ENCODE measurements at regions not wholly inside any gene's neighbourhood (a gene's known extent, or its start where the extent isn't known, plus 50 kb on each side); places are given as distances from the start of the nearest gene placed in this dataset.
"Not testable (repeated sequence)": the region's sequence is repeated elsewhere in the genome, so short reads cannot be mapped to it uniquely, and the experiment has no call there.

GRCh38 chr4:38378478-38378877 is 285.5 kb upstream of the KLF3 start:
- Mint-ChIP-seq H3K27ac (no peak overlapping the region), H3K27me3 (no peaks in the 10 kb centered on the region), H3K36me3 (no peaks in the 10 kb centered on the region), H3K4me3 (no peak overlapping the region), H3K4me1 (peaks cover 3% of the 10 kb centered on the region), H3K9me3 (no peaks in the 10 kb centered on the region)
- no peak for DNase-seq

DNA sequence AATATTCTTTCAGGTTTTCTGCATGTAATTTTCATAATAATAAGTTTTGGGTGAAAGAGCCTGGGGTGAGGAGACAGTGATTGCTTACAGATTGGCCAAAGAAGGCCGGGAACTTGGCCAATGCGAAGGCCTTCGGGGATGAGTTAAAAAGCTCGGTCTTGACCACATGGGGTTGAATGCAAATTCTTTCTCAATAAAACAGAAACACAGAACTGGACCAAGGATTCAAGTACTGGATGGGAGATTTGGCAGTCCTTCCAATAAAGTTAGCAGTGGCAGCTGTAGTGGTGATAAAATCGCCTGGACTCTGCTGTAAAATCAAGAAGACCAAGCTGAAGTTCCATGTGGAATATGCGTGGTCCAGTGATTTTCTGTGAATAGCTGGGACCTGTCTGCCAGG is 282.2 kb upstream of the KLF3 start:
- Mint-ChIP-seq H3K27ac (no peak overlapping the region), H3K36me3 (no peaks in the 10 kb centered on the region), H3K4me3 (no peak overlapping the region), H3K4me1 (peaks cover 19% of the 10 kb centered on the region), H3K9me3 (no peaks in the 10 kb centered on the region), H3K27me3 (no peaks in the 10 kb centered on the region)
- DNase-seq = no peak

GRCh38 chr4:38382520-38382919 is 281.5 kb upstream of the KLF3 start:
- Mint-ChIP-seq H3K4me3 (no peak overlapping the region), H3K27ac (no peak overlapping the region), H3K4me1 (peaks cover 19% of the 10 kb centered on the region), H3K36me3 (no peaks in the 10 kb centered on the region), H3K9me3 (no peaks in the 10 kb centered on the region), H3K27me3 (no peaks in the 10 kb centered on the region)
- no peak for DNase-seq

- Mint-ChIP-seq H3K27me3 (no peaks in the 10 kb centered on the region), H3K4me1 (peaks cover 19% of the 10 kb centered on the region), H3K27ac (no peak overlapping the region), H3K4me3 (no peak overlapping the region), H3K9me3 (no peaks in the 10 kb centered on the region), H3K36me3 (no peaks in the 10 kb centered on the region)
- no peak for DNase-seq
These were observed 280.3 kb upstream of the KLF3 start for GRCh38 chr4:38383646-38384121.

DNA sequence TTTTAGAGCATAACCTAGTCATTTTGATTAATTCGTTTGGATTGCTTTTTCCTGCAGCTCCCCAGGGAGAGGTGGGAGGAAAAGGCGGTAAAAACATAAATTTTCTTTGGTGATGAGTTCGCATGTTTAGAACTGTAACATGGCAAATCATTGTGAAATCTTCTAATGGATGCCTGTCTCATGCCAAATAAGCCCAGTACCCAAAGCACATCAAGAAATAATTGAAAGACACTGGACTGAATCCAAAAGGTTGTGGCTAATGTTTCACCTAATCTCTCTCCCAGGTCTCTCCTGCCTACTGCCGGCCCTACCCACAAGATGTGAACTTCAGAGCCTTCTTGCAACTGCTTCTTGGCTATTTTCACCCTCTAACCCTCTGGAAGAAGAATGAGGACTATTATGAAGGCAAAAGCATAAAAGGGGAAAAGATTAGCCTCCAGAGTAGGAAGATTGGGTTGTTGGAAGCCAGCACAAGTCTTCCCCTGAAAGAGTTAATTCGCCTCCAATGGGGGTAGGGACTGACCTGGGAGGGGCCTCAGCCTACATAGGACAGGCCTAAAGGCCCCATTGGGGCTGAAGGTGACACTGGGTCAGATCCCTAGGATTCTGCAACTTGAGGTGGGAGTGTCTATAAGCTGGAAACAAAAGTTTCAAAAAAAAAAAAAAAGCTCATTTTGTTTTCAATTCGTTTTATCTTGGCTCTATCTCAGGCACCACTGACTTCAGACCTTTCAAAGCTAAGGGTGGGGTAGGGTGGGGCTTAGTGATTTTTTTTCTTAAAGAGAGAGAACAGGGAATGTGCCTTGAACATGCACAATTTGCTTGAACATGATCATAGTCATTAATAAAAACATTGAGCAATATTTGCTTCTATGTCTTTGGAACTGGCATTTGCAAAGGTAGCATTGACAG is 278.6 kb upstream of the KLF3 start:
- H3K36me3 Mint-ChIP-seq = peaks cover 7% of the 10 kb centered on the region
- peaks cover 5% of the 10 kb centered on the region for H3K9me3 Mint-ChIP-seq
- no peak for DNase-seq
- no peak overlapping the region for H3K27ac Mint-ChIP-seq
- H3K27me3 Mint-ChIP-seq = no peaks in the 10 kb centered on the region
- peaks cover 22% of the 10 kb centered on the region for H3K4me1 Mint-ChIP-seq
- no peak overlapping the region for H3K4me3 Mint-ChIP-seq

- no peak for DNase-seq
These were observed 277.9 kb upstream of the KLF3 start for GRCh38 chr4:38386005-38386551.

DNA sequence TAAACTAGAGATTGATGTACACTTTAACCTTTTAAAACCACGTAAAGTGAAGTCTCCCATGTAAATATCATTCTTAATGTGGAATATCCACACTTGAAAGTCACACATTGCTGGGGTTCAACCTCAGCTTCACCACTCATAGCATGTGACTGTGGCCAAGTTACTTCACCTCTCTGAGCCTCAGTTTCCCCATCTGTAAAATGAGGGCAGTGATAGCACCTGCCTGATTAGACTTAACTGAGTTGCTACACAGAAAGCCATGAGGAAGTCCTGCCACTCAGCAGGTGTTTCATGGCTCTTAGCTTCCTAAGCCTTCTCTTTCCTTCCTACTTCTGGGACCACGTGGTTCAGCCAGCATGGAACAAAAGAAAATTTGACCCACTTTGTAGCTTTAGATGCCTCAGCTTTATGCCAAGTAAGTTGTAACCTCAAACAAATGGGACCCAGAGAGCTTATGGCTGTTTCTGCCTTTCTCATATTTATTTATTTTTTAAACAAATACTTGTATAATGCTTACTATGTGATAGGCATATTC is 277.3 kb upstream of the KLF3 start:
- Mint-ChIP-seq H3K4me1 (peaks cover 22% of the 10 kb centered on the region), H3K36me3 (peaks cover 11% of the 10 kb centered on the region), H3K4me3 (no peak overlapping the region), H3K27me3 (no peaks in the 10 kb centered on the region), H3K9me3 (peaks cover 12% of the 10 kb centered on the region), H3K27ac (no peak overlapping the region)
- no peak for DNase-seq

More at GRCh38 chr4:38386005-38386551, 277.9 kb upstream of the KLF3 start:
- Mint-ChIP-seq H3K4me3 (no peak overlapping the region), H3K9me3 (peaks cover 9% of the 10 kb centered on the region), H3K27me3 (no peaks in the 10 kb centered on the region), H3K4me1 (peaks cover 22% of the 10 kb centered on the region), H3K27ac (no peak overlapping the region), H3K36me3 (peaks cover 7% of the 10 kb centered on the region)

GRCh38 chr4:38387348-38387747 is 276.7 kb upstream of the KLF3 start:
- H3K27me3 Mint-ChIP-seq = no peaks in the 10 kb centered on the region
- no peak overlapping the region for H3K27ac Mint-ChIP-seq

GRCh38 chr4:38387819-38388218 is 276.2 kb upstream of the KLF3 start:
- H3K36me3 Mint-ChIP-seq = peaks cover 13% of the 10 kb centered on the region

More at GRCh38 chr4:38387348-38387747, 276.7 kb upstream of the KLF3 start:
- Mint-ChIP-seq H3K4me1 (peaks cover 22% of the 10 kb centered on the region), H3K9me3 (peaks cover 16% of the 10 kb centered on the region), H3K36me3 (peaks cover 13% of the 10 kb centered on the region), H3K4me3 (no peak overlapping the region)
- DNase-seq = no peak

GRCh38 chr4:38388907-38389306 is 275.1 kb upstream of the KLF3 start:
- not testable (repeated sequence) for H3K27me3 Mint-ChIP-seq, DNase-seq, H3K4me3 Mint-ChIP-seq, H3K27ac Mint-ChIP-seq
- peaks cover 16% of the 10 kb centered on the region for H3K9me3 Mint-ChIP-seq
- H3K4me1 Mint-ChIP-seq = peaks cover 18% of the 10 kb centered on the region
- H3K36me3 Mint-ChIP-seq = peaks cover 13% of the 10 kb centered on the region

More at GRCh38 chr4:38387819-38388218, 276.2 kb upstream of the KLF3 start:
- peaks cover 20% of the 10 kb centered on the region for H3K4me1 Mint-ChIP-seq
- H3K4me3 Mint-ChIP-seq = no peak overlapping the region
- no peak overlapping the region for H3K27ac Mint-ChIP-seq
- H3K9me3 Mint-ChIP-seq = peaks cover 16% of the 10 kb centered on the region
- no peaks in the 10 kb centered on the region for H3K27me3 Mint-ChIP-seq
- DNase-seq = no peak

DNA sequence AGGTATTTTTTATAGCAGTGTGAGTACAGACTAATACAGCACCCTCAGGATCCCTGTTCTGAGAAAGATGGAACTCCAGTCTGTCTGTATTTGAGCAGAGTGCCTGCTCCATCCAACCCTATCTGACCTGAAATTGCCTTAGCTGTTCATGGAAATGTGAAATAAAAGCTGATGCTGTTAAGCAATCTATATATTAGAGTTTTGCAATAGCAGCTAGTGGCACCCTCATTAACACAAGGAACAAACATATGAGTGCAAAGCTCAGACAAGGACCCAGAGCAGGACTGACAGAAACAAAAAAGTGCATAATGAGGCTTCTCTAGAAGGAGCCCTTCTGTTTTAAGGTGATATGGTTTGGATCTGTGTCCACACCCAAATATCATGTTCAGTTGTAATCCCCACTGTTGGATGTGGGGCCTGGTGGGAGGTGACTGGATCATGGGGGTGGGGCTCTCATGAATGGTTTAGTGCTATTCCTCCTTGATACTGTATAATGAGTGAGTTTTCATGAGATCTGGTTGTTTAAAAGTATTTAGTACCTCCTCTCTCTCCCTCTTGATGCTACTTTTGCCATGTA is 272.9 kb upstream of the KLF3 start:
- H3K27me3 Mint-ChIP-seq = no peaks in the 10 kb centered on the region
- no peak for DNase-seq

GRCh38 chr4:38392223-38392855 is 271.7 kb upstream of the KLF3 start:
- Mint-ChIP-seq H3K4me3 (no peak overlapping the region), H3K36me3 (peaks cover 13% of the 10 kb centered on the region), H3K9me3 (peaks cover 16% of the 10 kb centered on the region), H3K4me1 (peaks cover 2% of the 10 kb centered on the region), H3K27ac (no peak overlapping the region), H3K27me3 (no peaks in the 10 kb centered on the region)
- no peak for DNase-seq

More for the DNA sequence above, 272.9 kb upstream of the KLF3 start:
- Mint-ChIP-seq H3K36me3 (peaks cover 13% of the 10 kb centered on the region), H3K4me3 (no peak overlapping the region), H3K4me1 (peaks cover 9% of the 10 kb centered on the region), H3K27ac (no peak overlapping the region), H3K9me3 (peaks cover 16% of the 10 kb centered on the region)

- H3K4me1 Mint-ChIP-seq = no peaks in the 10 kb centered on the region
- H3K9me3 Mint-ChIP-seq = peaks cover 9% of the 10 kb centered on the region
- peaks cover 5% of the 10 kb centered on the region for H3K36me3 Mint-ChIP-seq
- H3K27ac Mint-ChIP-seq = no peak overlapping the region
- no peaks in the 10 kb centered on the region for H3K27me3 Mint-ChIP-seq
- DNase-seq = no peak
- no peak overlapping the region for H3K4me3 Mint-ChIP-seq
These were observed 267.9 kb upstream of the KLF3 start for GRCh38 chr4:38396091-38396490.

GRCh38 chr4:38396845-38397547 is 267.0 kb upstream of the KLF3 start:
- Mint-ChIP-seq H3K4me1 (no peaks in the 10 kb centered on the region), H3K9me3 (peaks cover 3% of the 10 kb centered on the region), H3K27me3 (no peaks in the 10 kb centered on the region), H3K36me3 (no peaks in the 10 kb centered on the region), H3K27ac (no peak overlapping the region), H3K4me3 (no peak overlapping the region)
- no peak for DNase-seq
